ENCODE measurements at regions not wholly inside any gene's neighbourhood (a gene's known extent, or its start where the extent isn't known, plus 50 kb on each side); places are given as distances from the start of the nearest gene placed in this dataset.

DNA sequence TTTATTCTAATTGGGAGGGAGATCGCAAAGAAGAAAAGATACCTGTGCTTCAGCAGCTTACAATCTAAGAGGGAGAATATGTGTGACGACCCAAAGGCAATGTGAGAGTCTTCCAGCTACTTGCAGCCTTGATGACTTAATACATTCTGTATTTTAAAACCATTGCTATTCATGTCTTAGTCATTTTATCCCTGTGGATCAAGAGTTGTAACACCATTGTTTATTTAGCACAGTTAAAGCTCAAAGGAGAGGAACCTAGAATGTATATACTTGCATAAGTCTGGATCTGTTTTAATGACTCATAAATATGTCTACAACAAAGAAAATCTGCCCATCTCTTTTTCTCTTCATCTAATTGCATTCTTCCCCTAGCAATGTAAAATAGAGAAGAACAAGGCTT lies 117.9 kb upstream of the DLX6 start (continued):
- TF ChIP-seq LRRFIP1 (CRISPR knock-in tag; conservative IDR thresholded peaks at IDR 0.05) (no peak), ZNF576 (CRISPR knock-in tag; IDR thresholded peaks at IDR 0.05) (no peak), ZNF274 (CRISPR knock-in tag; IDR thresholded peaks at IDR 0.05) (no peak)
- TF ChIP-seq, protein P1, sequence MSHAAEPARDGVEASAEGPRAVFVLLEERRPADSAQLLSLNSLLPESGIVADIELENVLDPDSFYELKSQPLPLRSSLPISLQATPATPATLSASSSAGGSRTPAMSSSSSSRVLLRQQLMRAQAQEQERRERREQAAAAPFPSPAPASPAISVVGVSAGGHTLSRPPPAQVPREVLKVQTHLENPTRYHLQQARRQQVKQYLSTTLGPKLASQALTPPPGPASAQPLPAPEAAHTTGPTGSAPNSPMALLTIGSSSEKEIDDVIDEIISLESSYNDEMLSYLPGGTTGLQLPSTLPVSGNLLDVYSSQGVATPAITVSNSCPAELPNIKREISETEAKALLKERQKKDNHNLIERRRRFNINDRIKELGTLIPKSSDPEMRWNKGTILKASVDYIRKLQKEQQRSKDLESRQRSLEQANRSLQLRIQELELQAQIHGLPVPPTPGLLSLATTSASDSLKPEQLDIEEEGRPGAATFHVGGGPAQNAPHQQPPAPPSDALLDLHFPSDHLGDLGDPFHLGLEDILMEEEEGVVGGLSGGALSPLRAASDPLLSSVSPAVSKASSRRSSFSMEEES (CRISPR knock-in tag; IDR thresholded peaks at IDR 0.05): no peak

- H3K4me1 ChIP-seq (ENCODE audit: insufficient read depth, low read length): no peaks in the 10 kb centered on the region
- H3K9me3 ChIP-seq (ENCODE audit: low read length): no peaks in the 10 kb centered on the region
- no peak overlapping the region for H2AFZ ChIP-seq (ENCODE audit: low read length)
- intact Hi-C loops (cut with micrococcal nuclease; ENCODE audit: unreplicated experiment) (no loop called here), in situ Hi-C loops (cut with HindIII; ENCODE audit: extremely low pct_ligation_motif_present, low pct_unique_long_range_greater_than_20kb) (no loop called here)
- ChIA-PET CTCF (ENCODE audit: low intra/inter-chr PET ratio, low total read pairs) (no interaction called here), POLR2A (no interaction called here)
- no peak overlapping the region for H3K27ac ChIP-seq (ENCODE audit: extremely low read length, insufficient read depth, low read length)
- no TSS peak for BruUV-seq (replicated peaks)
- no peak overlapping the region for H3K4me2 ChIP-seq (ENCODE audit: low read depth, low read length)
- WGBS (ENCODE audit: low lambda C conversion rate): 0% methylated on average over 1 of the region's 1 CpG
- H3K79me2 ChIP-seq (ENCODE audit: insufficient read depth, low read length): no peaks in the 10 kb centered on the region
- no peaks in the 10 kb centered on the region for H4K20me1 ChIP-seq (ENCODE audit: insufficient read depth, low read length)
- ATAC-seq (no peak), FAIRE-seq (no peak), DNase-seq (ENCODE audit: low spot score) (no peak)
- no peak overlapping the region for H3K4me3 ChIP-seq (replicated peaks in 1 of 3; ENCODE audit: insufficient read depth in 1 of 3, low read depth in 2 of 3, low read length in 3 of 3)
- TF ChIP-seq XRCC5 (optimal IDR thresholded peaks at IDR 0.05; ENCODE audit: low read length) (no peak), ZBTB7A (CRISPR knock-in tag; IDR thresholded peaks at IDR 0.05) (no peak), NFYC (CRISPR knock-in tag; IDR thresholded peaks at IDR 0.05) (no peak), ZSCAN29 (CRISPR knock-in tag; conservative IDR thresholded peaks at IDR 0.05) (no peak), JARID2 (CRISPR knock-in tag; IDR thresholded peaks at IDR 0.05; ENCODE audit: insufficient replicate concordance) (no peak), ZNF143 (CRISPR knock-in tag; IDR thresholded peaks at IDR 0.05) (no peak), CC2D1A (CRISPR knock-in tag; IDR thresholded peaks at IDR 0.05) (no peak), SALL2 (CRISPR knock-in tag; IDR thresholded peaks at IDR 0.05) (no peak)
- H3K27me3 ChIP-seq (ENCODE audit: control insufficient read depth in 1 of 2, insufficient read depth in 2 of 2, low read length in 2 of 2): no peaks in the 10 kb centered on the region
- no peaks in the 10 kb centered on the region for H3K36me3 ChIP-seq (replicated peaks in 1 of 2; ENCODE audit: control insufficient read depth in 1 of 2, insufficient read depth in 2 of 2, low read length in 2 of 2)
- H3K9ac ChIP-seq (ENCODE audit: insufficient read depth, low read depth, low read length): no peak overlapping the region
Measured at GRCh38 chr7:96899108-96899507, 106.2 kb upstream of the DLX6 start.
